Stimulated activated CD4-positive, alpha-beta T cell treated with anti-CD3 and anti-CD28 coated beads, Interleukin-1b, Interleukin-23, amount 100 ng/mL, for 4 hours (primary cell): ENCODE measurements at regions not wholly inside any gene's neighbourhood (a gene's known extent, or its start where the extent isn't known, plus 50 kb on each side); places are given as distances from the start of the nearest gene placed in this dataset.
"Not testable (repeated sequence)": the region's sequence is repeated elsewhere in the genome, so short reads cannot be mapped to it uniquely, and the experiment has no call there.

Experiments
- DNase-seq, 2 donors: peaks; one replicate each; pipeline ENCODE4 v3.0.0-alpha.2; 2020; ENCODE audit warnings: low read depth in 2 of 2

- no peak for DNase-seq
Observed at GRCh38 chr6:140463312-140463710, 1088.9 kb upstream of the CITED2 start.

DNA sequence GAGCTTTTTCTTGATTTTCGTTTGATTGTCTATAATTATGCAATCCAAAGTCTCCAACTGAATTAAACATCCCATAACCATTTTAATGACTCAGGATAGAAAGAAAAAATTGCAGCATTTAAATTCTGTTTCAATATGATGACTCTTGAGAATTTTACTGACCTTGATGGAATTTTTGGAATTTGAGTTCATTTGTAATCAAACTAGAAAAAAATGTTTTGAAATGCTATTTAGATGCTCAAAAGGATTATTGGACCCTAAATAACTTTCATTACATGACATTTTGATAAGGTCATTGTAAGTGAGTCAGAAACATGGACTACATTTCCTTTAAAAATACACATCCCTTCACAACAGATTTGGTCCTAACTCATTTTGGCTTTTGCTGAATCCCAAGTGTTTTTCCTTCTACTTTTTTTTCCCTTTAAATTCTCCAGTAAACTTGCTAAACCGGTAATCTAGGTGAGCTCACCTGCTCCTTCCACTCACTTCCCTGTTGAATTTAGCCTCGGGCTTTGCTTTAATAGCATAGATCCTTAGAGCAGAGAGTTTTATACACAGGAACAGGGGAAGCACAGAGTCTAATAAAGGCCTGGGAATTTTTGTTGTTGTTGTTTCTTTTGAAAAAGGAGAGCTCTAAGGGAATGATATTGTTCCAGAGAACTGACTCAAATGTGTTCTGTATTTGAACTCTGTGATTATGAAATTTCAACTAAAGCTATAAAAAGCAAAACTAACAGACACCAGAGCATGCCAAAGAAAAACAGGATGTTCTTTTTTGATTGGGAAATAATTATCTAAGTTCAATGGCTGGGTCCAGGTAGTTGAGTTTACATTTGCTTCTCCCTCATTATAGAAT is 1088.2 kb upstream of the CITED2 start:
- DNase-seq: no peak

DNA sequence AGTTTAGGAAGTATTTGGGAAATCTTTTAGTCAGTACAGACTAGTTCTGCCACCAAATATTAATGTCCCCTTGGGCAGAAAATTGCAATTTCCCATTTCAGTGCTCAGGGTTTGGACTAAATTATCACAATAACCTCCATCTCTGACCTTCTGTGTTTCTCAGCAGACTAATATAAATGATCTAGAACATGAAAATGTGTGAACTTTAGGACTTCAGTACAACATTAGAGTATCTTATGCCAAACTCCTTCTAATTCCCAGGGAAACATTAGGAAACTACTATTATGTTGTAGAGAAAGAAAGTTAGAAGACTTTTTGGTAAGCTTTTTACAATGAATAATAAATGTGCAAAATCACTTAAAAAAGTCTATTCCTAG is 1087.6 kb upstream of the CITED2 start:
- DNase-seq: no peak

GRCh38 chr6:140460267-140460666 is 1085.8 kb upstream of the CITED2 start:
- no peak for DNase-seq

DNA sequence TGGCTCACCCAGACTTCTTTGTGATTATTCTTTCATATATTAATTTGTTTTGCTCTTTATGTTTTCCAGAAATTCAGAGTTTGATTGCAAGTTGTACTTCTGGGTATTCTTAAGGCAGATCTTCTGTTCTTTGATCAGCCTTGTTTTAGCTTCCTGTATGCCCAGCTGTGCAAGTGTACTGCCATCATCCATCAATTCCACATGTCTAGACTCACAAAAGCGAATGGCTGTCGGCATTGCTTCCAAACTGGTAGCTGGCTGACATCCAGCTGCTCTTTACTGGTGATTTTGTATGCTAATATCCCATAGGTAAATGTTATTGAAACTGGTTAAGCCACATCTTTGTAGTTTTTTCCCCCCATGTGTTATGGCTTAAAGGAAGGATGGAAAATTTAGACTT is 1084.8 kb upstream of the CITED2 start:
- no peak for DNase-seq

DNA sequence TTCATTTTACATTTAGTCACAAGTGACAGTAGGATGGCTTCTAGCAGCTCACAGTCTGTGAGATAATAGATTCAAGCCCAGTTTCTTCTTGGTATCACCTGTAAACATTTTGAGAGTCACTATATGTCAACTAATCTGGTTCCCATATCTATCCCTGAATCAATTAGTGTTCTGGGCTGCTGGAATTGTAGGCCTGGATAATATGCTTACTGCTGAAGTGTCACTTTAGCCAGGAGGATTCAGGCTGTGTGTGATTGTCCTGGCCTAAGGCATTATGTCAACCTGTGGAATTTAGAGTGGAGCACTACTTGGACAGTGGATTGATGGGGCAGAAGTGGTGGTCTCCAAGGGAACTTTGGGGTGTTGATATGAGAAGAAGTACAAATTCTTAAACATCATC is 1071.8 kb upstream of the CITED2 start:
- no peak for DNase-seq

DNA sequence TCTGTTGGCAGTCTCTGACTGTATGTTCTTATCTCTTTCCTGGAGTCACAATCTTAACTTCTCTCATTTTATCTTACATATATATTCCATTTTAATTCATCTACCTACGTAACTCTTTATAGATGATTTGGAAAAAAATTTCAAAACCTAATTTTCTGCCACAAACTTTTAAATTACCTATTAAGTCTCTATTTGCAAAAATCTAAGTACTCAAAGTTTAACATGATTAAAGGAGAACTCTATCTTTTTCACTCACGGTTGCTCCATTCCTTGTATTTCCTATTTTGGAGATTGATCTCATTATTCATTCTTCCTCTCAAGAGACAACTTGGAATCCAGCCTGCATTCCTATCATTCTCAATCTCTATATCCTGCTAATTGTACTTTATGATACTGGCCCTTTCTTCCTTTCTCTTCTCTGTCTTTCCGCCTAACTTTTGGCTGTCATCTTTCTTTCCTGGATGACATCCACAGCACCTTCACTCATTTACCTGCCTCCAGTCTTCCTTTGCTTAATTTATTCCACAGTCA is 1071.1 kb upstream of the CITED2 start:
- DNase-seq: no peak

- DNase-seq: not testable (repeated sequence)
Observed at GRCh38 chr6:140443112-140443511, 1068.7 kb upstream of the CITED2 start.

GRCh38 chr6:140441256-140441655 is 1066.8 kb upstream of the CITED2 start:
- no peak for DNase-seq

- DNase-seq: no peak
Observed at GRCh38 chr6:140440223-140440835, 1065.9 kb upstream of the CITED2 start.

DNA sequence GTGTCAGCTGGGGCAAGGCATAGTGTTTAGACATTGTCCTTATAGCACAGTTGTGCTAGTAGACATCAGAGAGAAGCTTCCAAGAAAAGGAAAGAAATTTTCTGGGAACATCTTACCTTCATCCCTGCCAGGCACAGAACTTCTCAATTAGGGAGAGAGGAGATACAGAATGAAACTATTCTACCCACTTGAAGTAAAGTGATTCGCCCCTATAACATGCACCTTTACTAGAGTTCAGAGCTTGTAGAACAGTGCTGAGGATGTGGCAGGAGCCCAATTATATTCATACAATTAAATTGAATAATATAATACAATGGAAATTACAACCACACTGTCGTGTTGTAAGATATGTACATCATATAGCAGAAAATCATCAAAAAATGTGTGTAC is 1063.9 kb upstream of the CITED2 start:
- DNase-seq: no peak

DNA sequence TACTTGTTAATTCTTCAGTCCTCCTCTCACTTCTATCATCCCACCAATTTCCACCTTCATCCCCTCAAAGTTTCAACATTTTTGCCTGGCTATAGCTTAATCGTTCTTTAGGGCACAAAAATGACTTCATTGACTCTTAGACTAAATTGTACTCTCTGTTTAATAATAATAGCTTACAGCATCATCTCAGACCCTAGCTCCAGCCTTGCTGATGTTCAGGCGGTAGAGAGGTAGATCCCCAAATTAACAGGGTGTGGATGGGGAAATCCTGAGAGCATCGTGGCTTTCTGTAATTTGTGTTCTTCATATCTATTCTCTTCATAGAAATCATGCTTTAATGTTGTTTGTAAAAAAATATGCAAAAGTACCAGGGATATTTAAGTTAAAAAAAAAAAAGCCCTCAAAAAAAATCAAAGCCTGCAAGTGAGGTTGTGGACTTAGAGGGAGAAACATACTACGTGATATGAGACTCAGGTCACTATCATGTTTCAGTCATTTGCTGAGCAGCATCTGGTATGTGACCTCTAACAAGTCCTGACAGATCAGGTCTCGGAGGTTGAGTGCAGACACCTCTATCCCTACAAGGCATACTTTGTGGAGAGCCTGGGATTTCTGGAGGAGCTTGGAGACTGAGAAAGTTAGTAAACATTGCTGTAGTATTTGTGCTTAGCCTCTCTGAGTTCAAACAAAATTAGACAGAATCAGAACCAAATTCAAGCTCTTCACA is 1063.3 kb upstream of the CITED2 start:
- DNase-seq: no peak

DNA sequence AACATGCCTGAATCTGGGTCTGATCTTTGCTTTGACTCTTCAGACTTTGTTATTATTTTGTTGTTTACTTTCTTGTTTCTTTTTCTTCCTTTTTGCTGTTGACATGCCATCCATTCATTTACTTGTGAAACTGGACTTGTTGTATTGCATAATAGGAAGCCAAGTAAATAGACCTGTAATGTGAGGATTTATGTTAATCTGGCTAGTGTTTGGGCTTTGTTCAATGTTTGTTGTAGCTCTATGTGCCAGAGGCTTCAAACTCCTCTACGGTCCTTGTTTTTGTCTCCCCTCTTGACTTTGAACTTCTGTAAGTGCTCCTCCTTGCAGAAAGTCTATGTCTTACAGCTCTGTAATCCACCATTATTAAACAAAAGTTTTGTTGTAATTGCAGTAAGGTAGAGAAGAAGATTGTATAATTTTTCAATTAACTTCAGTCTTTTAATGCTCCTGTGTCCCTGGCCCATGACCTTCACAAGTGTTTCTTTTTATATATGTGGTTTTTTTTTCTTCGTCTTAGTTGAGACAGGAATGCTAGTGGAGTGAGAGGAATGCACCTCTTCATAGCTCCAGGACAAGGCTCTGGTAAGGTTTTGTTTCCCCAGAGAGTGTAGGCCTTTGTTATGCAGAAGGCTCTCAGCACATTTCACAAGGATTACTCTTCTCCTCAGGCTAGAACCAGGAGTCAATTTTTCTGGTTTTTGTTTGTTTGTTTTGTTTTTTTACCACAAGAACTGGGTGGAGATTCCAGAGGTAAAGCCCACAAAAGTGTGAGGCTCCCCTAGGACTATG is 1061.8 kb upstream of the CITED2 start:
- no peak for DNase-seq

DNA sequence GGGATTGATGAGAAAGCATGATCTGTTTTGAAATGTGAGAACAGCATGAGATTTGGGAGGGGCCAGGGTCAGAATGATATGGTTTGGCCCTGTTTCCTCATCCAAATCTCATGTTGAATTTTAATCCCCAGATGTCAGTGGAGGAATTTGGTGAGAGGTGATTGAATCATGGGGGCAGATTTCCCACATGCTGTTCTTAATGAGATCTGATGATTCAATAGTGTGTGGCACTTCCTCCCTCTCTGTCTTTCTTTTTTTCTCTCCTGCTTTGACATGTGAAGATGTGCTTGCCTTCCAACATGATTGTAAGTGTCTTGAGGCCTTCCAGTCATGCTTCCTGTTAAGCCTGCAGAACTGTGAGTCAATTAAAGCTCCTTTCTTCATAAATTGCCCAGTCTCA is 1060.3 kb upstream of the CITED2 start:
- no peak for DNase-seq

GRCh38 chr6:140433072-140433471 is 1058.6 kb upstream of the CITED2 start:
- no peak for DNase-seq

GRCh38 chr6:140427842-140428241 is 1053.4 kb upstream of the CITED2 start:
- no peak for DNase-seq

- DNase-seq: no peak
Observed at GRCh38 chr6:140414966-140415620, 1040.6 kb upstream of the CITED2 start.

DNA sequence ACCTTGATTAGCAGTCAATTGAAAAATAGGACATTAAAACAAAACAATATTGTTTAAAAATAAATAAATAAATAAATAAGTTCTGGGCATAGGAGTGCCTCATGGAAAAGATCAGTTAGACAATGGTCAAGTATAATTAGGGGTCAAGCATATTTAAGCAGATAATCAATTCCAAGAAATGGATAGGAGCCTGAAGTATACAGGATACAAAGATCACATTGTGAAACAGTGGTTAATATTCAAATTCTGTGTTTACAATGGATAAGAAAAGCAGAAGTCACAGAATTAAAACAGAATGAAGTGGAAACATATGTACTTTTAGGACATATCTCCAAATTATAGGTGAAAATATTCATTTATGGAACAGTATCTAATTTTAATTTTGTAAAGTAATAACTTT is 1028.6 kb upstream of the CITED2 start:
- no peak for DNase-seq

- DNase-seq: no peak
Observed at GRCh38 chr6:140401761-140402160, 1027.3 kb upstream of the CITED2 start.

DNA sequence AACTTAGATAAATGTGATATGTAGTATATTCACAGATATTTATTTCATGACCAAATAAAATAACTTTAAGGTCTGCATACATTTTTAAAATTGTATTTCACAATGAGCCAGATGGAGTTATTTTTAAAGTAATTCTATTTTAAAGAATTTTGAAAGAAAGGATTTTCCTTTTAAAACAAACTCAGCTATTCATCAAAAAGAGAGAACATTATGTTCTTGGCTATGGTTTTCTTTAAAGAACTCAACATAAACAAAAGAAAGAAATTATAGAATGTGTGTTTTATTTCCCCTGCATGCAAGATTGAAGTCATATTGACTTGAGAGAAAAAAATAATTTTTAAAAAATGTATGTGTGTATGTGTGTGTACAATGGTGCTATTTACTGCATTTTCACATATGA is 1023.6 kb upstream of the CITED2 start:
- DNase-seq: no peak

DNA sequence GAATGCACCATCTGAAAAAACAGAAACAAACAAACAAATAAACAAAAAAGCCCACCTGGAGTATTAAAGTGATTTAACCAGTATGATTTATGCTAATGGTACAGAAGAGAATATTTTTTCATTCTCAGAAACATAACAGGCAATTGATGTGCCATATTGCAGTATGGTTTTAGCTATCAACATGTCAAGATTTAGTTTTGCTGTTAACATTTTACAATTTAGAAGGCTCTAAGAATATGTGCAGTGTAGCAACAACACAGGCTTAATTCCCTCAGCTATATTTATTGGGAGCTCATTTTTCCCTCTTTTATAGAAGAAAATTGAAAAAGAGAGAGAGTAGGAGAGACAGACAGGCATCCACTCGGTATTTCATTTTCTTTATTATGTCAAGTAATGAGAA is 1022.7 kb upstream of the CITED2 start:
- no peak for DNase-seq
